Ecto neural progenitor cell (in vitro differentiated cells): ENCODE measurements at regions not wholly inside any gene's neighbourhood (a gene's known extent, or its start where the extent isn't known, plus 50 kb on each side); places are given as distances from the start of the nearest gene placed in this dataset.
A peak's percentile ranks its signal among the peaks of the same experiment; 100 is the strongest.

ENCODE experiments used
- DNase-seq: peaks from one replicate; pipeline ENCODE4 v3.0.0-alpha.2; 2018; ENCODE audit warnings: low spot score

DNA sequence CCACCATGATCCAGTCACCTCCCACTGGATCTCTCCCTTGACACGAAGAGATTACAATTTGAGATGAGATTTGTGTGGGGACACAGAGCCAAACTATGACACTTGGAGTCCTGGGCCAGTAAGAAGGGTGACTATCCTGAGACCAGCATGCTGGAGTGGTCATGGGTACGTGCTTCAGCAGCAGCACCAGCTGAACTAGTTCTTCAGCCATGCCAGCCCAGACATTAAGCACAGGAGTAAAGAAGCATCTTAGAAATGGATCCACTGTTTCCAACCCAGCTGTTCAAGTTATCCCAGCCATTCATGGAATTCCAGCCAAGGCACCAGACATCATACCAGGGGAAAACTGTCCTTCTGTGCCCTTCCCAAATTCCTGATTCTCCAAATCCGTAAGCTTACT is 370.0 kb downstream of the MAFB start:
- no peak for DNase-seq

DNA sequence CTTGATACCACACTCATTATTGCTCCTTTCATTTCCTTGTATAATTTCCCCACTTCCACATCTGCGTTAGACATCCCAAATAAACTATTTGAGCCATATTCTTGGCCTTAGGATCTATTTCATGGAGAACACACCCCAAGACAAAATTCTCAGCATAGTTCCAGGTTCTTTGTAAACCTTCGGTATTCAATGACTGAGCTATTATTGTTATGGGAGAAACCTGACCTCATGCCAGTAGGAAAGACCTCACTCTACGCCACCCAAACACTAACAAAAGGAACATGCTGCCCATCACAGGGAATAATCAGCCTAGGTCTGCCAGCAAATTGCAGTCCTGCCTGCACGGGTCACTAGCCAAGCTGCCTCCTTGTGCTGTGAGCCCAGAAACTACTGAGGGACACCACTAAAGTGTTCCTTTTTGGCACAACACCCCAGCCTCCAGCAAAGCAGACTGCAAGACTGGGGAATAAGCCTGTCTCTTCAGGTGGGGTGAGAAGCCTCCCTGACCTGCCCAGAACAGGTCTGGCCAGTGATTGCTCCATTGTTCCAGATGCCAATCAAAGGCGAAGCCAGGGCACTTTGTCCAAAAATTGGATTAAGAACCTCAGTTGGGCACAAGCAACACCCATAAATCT is 371.8 kb downstream of the MAFB start:
- DNase-seq = no peak

DNA sequence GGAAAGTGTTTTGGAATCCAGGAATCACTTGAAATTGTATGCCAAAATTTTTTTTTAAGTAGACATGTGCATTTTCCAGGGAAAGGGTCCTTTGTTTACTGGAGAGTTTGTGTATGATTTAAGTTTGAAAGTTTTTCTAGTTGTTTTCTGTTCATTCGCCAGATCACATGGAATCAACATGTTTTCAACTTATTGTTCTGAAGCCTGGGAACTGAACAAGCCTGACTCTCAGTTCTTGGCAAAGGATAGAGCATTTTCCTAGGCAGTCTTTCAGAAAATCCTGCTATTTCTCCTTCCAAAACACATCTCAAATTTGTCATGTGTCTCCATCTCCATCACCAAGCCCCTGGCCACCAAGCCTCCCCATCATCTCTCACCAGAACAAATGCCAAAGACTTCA is 374.8 kb downstream of the MAFB start:
- no peak for DNase-seq

DNA sequence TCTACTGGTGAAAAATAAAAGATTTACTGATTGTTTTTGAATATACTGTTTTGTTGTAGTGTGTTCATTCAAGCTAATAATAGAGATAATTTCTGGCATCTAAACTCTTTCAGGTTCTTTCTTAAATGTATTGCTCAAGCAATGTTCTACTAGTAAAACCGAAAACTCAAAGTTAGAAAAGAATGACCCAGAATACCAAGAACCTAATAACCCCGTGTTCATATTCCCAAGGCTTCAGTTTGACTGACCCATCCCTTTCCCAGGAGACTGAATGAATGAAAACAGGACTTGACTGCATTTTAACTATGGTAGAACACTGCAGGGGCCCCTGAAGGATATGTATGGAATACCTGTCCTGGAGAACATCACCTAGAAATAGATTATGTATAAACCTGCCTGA is 375.3 kb downstream of the MAFB start:
- DNase-seq = no peak

DNA sequence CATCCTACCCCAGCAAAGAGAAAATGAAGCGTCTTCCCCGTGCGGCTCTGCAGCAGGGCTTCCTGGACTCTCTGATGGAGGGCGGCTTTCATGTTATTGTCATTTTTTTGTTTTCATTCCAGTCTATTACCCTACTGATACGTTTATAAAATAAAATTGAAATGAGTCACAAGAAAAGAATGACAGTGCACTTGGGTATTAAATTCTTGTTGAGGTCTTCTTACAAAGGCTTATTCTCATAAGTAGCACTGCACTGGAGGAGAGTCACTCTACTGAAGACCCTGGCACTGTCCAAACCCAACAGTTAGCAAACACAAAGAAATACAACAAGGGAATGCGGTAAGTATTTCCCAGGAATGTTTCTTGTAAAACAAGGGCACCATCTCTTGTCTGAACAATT is 379.3 kb downstream of the MAFB start:
- no peak for DNase-seq

DNA sequence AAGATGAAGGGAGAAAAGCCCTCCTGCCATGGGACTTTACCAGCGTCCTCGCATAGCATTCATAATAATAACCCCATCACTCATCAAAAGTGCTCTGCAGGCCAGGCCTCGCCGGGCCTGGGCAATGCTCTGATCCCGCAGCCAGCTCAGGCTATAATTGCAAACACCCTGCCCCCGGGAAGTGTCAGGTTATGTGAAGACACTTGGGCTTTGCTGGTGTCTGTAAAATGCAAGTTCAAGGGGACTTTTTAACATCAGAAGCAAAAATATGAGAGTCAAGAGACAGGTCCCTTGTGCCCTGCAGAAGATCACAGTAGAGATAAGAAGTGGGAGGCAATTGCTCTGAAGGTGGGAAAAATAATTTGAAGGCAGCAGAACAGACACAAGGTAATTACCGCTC is 381.0 kb downstream of the MAFB start:
- DNase-seq = no peak

DNA sequence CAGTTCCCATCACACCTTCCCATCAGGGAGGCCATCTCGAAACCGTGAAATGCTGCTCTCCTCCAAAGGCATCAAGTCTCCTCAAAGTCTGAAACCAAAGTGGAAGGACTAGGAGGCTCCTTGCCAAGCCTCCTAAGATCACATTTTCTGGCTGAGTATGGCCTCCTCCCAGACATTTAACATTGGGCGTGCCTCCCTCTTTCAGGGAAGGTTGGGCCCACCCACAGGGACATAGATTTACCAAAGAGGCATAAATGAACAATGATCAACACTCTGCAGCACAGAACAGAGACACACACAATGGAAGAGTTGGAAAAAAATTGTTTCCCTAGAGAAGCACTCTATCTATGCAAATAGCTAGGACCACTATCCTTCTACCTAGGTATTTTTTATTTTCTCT is 381.8 kb downstream of the MAFB start:
- no peak for DNase-seq

DNA sequence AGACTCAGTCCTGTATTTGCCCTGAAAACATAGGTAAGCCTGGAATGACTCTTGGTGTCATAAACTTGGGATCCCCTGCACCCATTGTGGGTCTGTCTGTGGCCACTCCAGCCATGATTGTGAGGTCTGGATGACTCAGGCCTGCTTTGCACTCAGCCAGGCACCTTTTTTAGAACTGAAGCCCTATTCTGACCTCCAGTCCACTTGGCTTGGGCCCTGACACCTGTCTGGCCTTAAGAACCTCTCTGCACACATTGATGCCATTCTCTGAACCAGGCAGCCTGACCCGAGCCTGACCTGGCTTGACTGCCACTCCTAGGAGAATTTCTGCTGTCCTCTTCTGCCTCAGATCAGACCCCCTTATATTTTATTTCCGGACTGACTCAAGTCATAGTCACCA is 383.7 kb downstream of the MAFB start:
- no peak for DNase-seq

DNA sequence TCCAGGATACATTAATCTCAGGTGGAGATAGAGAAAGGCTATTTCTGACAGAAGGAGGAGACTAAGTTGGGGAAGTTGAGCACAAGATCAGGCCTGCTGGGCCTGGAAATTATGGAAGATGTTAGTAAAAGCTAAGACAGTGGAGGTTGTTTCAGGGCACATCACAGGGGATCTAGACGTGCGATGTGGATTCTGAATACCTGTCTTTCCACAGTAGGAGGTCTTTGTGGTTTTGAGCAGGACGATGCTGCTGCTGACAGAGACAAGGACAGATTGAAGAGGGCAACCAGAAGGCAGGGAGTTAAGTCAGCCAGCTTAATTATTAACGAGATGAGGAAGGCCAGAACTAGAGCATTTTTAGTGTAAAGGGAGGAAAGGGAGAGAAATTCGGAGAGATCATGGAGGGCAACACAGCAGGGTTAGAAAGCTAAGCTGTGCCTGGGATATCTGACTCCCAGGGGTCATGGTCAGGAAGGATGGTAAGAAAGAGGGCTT is 384.9 kb downstream of the MAFB start:
- DNase-seq = no peak

DNA sequence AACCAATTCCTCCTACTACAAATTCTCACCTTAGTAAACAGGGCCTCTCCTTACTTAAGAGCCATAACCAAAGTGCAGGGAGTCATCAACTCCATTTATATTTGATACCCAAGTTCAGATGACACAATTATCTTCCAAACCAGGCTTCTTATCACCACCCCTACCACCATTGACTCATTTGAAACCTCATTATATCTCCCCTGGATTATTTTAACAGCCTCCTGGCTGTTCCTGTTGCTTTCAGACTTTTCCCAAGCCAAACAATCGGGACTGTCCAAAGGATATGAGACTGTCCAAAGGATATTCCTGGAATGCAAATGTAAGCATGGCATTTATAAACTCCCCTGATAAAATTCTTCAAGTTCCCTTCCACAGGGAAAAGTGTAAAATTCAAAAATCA is 394.3 kb downstream of the MAFB start:
- DNase-seq = no peak

DNA sequence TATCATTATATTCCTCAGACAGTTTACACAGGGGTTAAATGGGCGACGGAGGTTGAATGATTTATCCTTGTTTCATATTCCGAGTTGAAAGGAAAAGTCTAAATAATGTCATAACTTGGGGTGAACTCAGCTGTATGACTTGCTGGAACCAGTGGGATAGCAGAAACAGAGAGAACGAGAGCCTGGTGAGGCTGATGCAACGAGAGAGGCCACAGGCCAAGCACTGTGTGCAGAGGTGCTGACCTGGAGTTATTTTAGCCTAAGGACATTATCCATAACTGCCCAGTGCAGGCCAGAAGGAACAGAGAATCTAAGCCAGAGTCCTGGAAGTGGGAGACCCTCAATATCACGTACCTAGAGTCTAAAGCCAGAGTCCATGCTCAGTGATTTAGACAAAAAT is 394.9 kb downstream of the MAFB start:
- no peak for DNase-seq

DNA sequence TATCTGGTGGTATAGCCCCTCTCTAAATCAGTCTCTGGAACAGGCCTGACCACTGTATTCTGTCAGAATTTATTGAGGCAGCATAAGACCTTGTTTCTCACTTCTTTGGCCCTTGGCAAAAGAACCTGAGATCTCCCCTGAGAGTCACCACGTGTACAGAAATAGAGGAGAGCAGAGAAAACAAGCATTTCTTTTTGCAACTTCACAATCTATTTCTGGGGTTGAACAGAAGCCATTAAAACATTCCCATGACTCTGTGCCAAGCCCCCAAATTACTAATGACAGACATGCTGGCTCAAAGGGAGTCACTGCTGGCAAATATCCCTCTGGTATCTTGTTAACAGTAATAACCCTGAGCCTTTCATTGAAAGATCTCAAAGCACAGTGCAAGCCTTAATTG is 395.3 kb downstream of the MAFB start:
- DNase-seq = no peak

DNA sequence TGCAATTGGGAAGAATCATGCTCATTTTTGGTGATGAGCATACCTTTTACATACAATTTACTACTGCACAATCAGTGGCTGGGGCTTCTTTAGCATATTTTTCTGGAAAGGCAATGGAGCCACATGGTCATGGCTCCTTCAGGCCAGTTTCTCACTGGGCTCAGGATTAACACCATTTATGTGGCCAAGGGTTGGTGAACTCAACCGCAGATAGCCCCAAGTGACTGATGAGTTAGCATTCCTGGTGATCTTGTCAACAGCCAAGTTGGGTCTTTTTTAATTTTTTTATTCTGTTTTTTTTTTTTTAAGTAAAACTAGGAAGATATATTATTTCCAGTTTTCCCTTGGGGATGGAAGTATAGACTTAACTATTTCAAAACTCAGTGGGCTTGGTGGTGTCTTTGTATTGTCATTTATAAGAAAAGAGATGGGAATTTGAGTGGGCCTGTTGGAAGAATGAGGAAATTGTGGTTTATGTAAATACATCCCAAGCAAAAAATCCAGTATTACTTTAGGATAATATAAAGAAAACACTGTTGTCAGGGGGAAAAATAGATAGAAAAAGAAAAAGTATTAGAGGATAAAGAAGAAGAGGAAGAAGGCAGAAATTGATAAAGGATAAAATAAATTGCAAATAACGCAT is 397.4 kb downstream of the MAFB start:
- no peak for DNase-seq

DNA sequence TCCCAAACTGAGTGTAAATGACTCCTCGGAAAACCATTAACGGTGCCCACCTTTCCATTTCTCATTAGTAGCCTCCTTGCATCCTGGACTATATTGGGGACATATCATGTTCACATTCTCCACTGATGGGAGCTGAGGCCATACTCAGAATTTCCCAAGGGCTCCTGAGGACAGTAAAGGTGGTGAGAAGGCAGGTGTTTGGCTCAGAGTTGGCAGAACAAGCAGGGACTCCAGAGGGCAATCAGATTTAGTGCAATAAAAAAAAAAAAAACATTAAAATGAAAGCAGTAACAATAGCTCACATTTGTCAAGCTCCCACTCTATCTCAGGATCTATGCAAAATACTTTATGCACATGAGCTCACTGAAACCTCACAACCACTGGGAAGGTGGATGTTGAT is 401.4 kb downstream of the MAFB start:
- DNase-seq = no peak

DNA sequence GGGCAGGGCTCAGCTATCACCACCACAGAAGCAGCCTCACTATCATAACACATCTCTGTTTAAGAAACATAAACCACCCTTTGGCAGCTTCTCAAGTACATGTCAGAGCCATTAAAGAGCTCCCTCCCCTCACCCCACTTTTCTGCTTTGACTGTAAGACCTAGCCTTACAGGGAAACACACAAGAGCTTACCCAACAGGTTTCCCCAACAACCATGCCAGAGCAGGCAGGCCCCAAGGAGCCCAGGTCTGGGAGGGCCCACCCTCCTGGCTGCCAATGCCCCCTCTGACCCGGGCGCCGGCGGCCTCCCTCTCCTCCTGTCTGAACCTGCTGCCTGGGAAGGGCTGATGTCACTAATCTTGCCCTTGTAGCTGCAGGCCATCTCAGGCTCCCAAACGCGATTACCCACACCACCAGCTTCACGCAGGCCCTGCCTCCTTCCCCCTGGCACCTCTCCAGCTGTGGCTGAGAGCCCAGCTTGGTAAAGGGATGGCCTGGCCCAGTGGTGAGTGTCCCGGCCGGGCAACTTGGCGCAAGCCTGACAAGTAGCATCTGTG is 402.0 kb downstream of the MAFB start:
- peak; percentile 41 for DNase-seq

DNA sequence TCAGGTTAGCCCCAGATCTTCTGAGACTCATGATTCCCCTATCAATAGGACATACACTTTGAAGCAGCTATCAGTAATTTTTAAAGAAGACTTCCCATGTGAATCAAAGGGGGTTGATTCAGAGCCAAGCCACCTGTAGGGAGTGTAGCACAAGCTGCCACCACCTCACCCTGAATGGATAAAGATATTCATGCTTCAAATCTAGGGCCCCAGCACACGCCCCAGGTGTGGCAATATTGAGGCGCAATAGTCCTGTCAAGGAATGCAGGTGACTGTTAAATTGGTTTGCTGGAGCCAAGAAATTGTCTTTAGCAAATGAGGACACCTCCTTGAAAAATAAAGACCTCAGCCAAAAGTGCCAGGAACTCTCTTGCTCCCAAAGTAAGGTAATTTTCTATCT is 404.4 kb downstream of the MAFB start:
- no peak for DNase-seq

DNA sequence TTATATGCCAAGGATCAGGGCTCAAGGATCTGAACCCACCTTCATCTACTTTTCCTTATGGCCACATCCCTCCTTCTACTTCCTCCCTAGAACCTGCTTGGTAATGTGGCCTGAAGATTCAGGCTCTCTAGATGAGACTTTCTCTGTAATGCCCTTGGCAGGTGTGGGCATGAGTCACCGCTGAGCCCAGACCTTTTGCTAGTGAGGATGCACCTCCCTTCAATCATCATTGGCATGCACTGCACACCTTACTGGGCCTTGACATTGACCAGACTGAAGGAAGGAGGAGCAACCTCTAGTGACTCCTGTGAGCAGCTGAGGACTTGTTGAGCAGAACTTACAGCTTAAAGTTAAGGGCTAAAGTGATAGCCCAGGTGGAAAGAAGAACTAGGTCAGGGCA is 405.3 kb downstream of the MAFB start:
- DNase-seq = no peak

DNA sequence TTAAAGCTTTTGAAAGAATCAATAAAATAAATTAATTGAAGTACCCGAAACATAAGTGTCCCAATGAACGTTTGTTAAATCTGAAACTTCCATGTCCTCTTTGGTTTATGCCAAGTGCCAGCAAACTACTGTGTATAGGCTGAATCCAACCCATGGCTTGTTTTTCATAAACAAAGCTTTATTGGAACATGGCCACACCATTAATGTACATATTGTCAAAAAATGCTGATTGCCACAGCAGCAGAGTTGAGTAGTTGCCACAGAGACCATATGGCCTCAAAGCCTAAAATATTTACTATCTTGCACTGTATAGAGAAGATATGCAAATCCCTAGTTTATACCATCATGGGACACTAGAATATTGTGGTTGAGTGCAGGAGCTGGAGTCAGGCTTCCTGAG is 406.1 kb downstream of the MAFB start:
- DNase-seq = no peak

DNA sequence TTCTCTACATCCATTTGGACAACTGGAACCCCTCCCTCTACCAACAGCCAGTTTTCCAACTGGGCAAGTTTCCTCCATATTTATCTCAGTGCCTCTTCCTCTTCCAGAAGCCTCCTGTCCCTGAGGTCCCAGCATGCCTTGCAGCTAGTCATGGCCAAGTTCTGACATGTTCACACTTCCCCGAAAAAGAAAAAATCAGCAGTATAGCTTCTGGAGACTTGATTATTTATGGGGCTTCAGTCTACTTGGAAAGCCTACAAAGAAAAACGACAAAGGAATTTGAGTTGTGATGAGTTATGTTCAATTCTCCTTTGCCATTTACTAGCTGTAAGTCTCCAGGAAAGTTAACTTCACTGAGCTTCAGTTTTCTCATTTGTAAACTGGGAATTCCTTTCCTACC is 406.5 kb downstream of the MAFB start:
- no peak for DNase-seq

DNA sequence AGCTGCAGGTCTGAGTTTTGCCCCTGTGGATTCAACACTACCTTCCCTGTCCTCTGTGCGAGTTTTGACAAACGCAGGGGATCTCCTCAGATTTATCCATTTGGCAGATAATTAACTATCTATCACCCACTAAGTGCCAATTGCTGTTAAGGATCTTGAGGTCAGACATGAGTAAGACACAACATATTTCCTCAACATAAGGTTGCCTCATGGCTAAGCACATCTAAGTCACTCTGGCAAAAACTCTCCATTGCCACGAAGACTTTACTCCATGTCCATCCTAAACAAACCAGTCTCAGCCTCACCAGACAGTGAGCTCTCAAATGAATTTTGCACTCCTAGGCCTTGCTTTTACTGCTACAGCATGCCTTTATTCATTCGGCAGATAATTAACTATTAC is 408.4 kb downstream of the MAFB start:
- DNase-seq = no peak

DNA sequence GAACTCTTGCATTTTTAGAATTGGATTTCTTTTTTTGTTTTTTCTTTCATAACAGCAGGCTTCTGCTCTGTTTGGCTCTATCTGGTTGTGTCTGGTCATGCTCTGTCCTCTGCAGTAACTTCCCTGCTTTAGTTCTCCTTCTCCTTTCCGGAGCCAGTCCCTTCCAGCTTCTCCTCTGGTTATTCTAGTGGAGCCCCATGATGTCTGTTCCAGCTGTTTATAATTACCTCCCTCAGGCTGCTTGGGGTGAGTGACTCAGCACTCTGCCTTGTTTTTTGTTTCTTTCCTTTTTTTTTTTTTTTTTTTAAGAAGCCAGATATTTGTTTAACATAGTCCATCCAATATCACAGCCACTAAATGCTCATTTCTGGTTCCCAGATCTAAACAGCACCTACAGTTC is 409.6 kb downstream of the MAFB start:
- DNase-seq = no peak

DNA sequence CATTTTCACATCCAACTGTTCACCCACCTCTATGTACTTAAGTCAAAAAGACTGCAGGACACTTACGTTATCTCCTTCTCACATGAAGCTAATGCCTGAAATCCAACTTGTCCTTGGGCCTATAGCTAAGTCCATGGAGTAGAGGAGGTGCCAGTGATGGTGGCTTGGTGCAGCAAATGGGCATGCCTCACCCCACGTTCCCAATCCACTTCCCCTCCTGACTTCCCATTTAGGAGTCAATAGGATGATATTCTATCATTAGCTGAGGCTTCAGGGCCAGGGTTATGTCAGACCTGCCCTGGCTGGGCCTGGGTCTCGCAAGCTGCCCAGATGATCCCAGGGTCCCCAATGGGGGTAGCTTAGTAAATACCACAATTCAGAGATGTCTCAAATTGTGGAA is 410.4 kb downstream of the MAFB start:
- DNase-seq = no peak

DNA sequence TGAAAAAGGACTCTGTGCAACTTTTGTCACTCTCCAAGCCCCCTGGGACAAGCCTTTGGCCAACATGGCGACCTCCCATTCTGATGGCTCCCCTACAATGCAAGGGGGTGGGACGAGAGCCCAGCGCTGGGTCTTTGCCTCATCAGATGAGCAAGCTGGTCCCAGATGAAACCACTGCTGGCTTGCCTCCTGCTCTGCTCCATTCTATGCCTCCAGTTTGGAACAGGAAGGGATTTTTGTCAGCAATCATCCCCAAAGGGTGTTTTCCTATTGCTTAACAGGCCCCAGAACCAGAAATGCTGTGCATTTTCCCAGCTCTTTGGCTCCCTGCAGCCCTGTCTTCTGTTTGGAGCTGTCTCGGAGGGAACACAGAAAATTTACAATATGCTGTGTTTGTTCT is 412.7 kb downstream of the MAFB start:
- DNase-seq = peak; percentile 68

DNA sequence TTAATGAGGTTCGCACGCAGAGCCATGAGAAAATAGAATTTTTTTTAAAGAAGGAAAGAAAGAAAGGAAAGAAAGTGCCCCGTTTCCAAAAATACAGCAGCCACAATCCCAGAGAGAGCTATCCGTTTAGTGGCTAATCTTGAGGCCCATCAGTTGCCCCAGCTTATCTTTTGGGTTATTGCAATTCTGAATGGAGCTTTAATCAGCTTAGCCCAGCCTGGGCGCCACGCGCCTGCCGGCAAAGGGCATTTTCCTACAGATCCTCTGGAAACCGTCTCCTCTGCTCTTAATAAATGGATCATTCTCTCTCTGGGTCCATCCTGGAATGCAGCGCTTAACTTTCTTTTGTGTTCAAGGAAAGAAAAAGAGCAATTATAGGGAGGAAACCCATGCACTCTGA is 413.3 kb downstream of the MAFB start:
- DNase-seq = peak; percentile 78
